Peyer's patch (tissue), 4 donors: ENCODE measurements at regions not wholly inside any gene's neighbourhood (a gene's known extent, or its start where the extent isn't known, plus 50 kb on each side); places are given as distances from the start of the nearest gene placed in this dataset.

Experiments used
- CTCF ChIP-seq, 6 experiments: fragments of 450-650 bp in 4 of 6; fragments of 200-600 bp in 2 of 6; sonication (generic) in 1 of 6; IDR thresholded peaks; one replicate each; pipeline ENCODE4 v1.5.1; 2017 to 2019; ENCODE audit warnings: antibody characterized with exemption in 6 of 6, mild to moderate bottlenecking in 3 of 6, moderate library complexity in 1 of 6
- POLR2A ChIP-seq, 2 donors: fragments of 450-650 bp; IDR thresholded peaks; one replicate each; pipeline ENCODE4 v1.5.1; 2017; ENCODE audit warnings: antibody characterized with exemption in 2 of 2, mild to moderate bottlenecking in 2 of 2, moderate library complexity in 2 of 2

DNA sequence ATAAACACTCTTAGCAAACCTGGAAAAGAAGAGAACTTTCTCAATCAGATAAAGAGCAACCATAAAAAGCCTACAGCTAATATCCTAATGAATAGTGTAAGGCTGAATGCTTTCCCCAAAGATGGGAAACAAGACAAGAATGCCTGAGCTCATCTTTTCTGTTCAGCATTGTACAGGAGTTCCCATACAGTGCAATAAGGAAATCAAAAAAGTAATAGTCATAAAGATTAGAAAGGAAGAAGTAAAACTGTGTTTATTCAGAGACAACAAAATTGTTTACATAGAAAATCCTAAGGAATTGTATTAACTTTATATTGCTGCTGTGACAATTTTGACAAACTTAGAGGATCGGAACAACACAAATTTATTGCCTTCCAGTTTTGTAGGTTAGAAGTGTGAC lies 330.7 kb upstream of the SLC24A2 start:
- TF ChIP-seq POLR2A (IDR thresholded peaks at IDR 0.05) (no peak), CTCF (IDR thresholded peaks at IDR 0.05) (no peak)
